ENCODE measurements at regions not wholly inside any gene's neighbourhood (a gene's known extent, or its start where the extent isn't known, plus 50 kb on each side); places are given as distances from the start of the nearest gene placed in this dataset.
"Not testable (repeated sequence)": the region's sequence is repeated elsewhere in the genome, so short reads cannot be mapped to it uniquely, and the experiment has no call there.

- intact Hi-C loops (cut with DNase I; ENCODE audit: low total_unique reads), result no loop called here
- no peak for TF ChIP-seq POLR2A (IDR thresholded peaks at IDR 0.05)
- TF ChIP-seq CTCF (IDR thresholded peaks at IDR 0.05), result no peak
- no peaks in the 10 kb centered on the region for H3K9me3 ChIP-seq
- no peaks in the 10 kb centered on the region for H3K36me3 ChIP-seq (ENCODE audit: low read depth, missing control alignments)
- no peaks in the 10 kb centered on the region for H3K4me1 ChIP-seq
- H3K4me3 ChIP-seq, result no peak overlapping the region
- no peaks in the 10 kb centered on the region for H3K27me3 ChIP-seq
- H3K27ac ChIP-seq, result no peak overlapping the region
- DNase-seq, result no peak
Measured at GRCh38 chr2:134041877-134042276, 212.0 kb upstream of the MGAT5 start.

GRCh38 chr2:134043028-134043427, 210.8 kb upstream of the MGAT5 start:
- intact Hi-C loops (cut with DNase I; ENCODE audit: low total_unique reads); H3K27me3 ChIP-seq; DNase-seq; H3K9me3 ChIP-seq; H3K27ac ChIP-seq; H3K4me3 ChIP-seq; H3K4me1 ChIP-seq; H3K36me3 ChIP-seq (ENCODE audit: low read depth, missing control alignments): not testable (repeated sequence)
- 87 to 90% methylated on average over 6 to 8 of the region's 8 CpGs for WGBS, 2 donors

- DNase-seq, result no peak
- Histone ChIP-seq H3K27me3 (no peaks in the 10 kb centered on the region), H3K9me3 (no peaks in the 10 kb centered on the region), H3K36me3 (ENCODE audit: low read depth, missing control alignments) (no peaks in the 10 kb centered on the region), H3K4me3 (no peak overlapping the region), H3K27ac (no peak overlapping the region), H3K4me1 (no peaks in the 10 kb centered on the region)
- TF ChIP-seq CTCF (IDR thresholded peaks at IDR 0.05), result no peak
- no peak for TF ChIP-seq POLR2A (IDR thresholded peaks at IDR 0.05)
- intact Hi-C loops (cut with DNase I; ENCODE audit: low total_unique reads), result no loop called here
- 88 to 90% methylated on average over 4 of the region's 4 CpGs for WGBS, 2 donors
Measured at GRCh38 chr2:134052173-134052572, 201.7 kb upstream of the MGAT5 start.

- Histone ChIP-seq H3K27me3 (no peaks in the 10 kb centered on the region), H3K4me1 (no peaks in the 10 kb centered on the region), H3K4me3 (no peak overlapping the region), H3K36me3 (ENCODE audit: low read depth, missing control alignments) (no peaks in the 10 kb centered on the region), H3K27ac (no peak overlapping the region), H3K9me3 (no peaks in the 10 kb centered on the region)
- no peak for TF ChIP-seq POLR2A (IDR thresholded peaks at IDR 0.05)
- no peak for TF ChIP-seq CTCF (IDR thresholded peaks at IDR 0.05)
- WGBS, 2 donors, result 91 to 96% methylated on average over 2 of the region's 2 CpGs
- DNase-seq, result no peak
- intact Hi-C loops (cut with DNase I; ENCODE audit: low total_unique reads), result no loop called here
Measured at GRCh38 chr2:134056173-134056572, 197.7 kb upstream of the MGAT5 start.

GRCh38 chr2:134061066-134061465, 192.8 kb upstream of the MGAT5 start:
- H3K27ac ChIP-seq; intact Hi-C loops (cut with DNase I; ENCODE audit: low total_unique reads); H3K9me3 ChIP-seq; H3K4me3 ChIP-seq; H3K36me3 ChIP-seq (ENCODE audit: low read depth, missing control alignments); H3K27me3 ChIP-seq; DNase-seq; H3K4me1 ChIP-seq: not testable (repeated sequence)
- WGBS, 2 donors, result 88 to 90% methylated on average over 8 of the region's 8 CpGs

- WGBS, 2 donors, result 71 to 78% methylated on average over 3 of the region's 3 CpGs
- H3K27ac ChIP-seq; H3K36me3 ChIP-seq (ENCODE audit: low read depth, missing control alignments); H3K27me3 ChIP-seq; H3K4me3 ChIP-seq; intact Hi-C loops (cut with DNase I; ENCODE audit: low total_unique reads); DNase-seq; H3K9me3 ChIP-seq; H3K4me1 ChIP-seq: not testable (repeated sequence)
Measured at GRCh38 chr2:134062235-134062634, 191.6 kb upstream of the MGAT5 start.

GRCh38 chr2:134063916-134064315, 190.0 kb upstream of the MGAT5 start:
- DNase-seq; H3K36me3 ChIP-seq (ENCODE audit: low read depth, missing control alignments); H3K9me3 ChIP-seq; H3K4me3 ChIP-seq; H3K27me3 ChIP-seq; intact Hi-C loops (cut with DNase I; ENCODE audit: low total_unique reads); H3K27ac ChIP-seq; H3K4me1 ChIP-seq: not testable (repeated sequence)
- 90% methylated on average over 2 to 12 of the region's 27 CpGs for WGBS, 2 donors
